ENCODE measurements at regions not wholly inside any gene's neighbourhood (a gene's known extent, or its start where the extent isn't known, plus 50 kb on each side); places are given as distances from the start of the nearest gene placed in this dataset.

GRCh38 chr4:125401784-125402183 lies 87.0 kb downstream of the FAT4 start:
- no peak for TF ChIP-seq CTCF (IDR thresholded peaks at IDR 0.05)
- TF ChIP-seq POLR2A (IDR thresholded peaks at IDR 0.05), result no peak

Measured in lower leg skin (tissue), 3 donors.